GM23248 (cell line): ENCODE measurements at regions not wholly inside any gene's neighbourhood (a gene's known extent, or its start where the extent isn't known, plus 50 kb on each side); places are given as distances from the start of the nearest gene placed in this dataset.

Experiments used
- DNase-seq: peaks from one replicate; pipeline ENCODE4 v3.0.0-alpha.2; 2015
- H2AFZ ChIP-seq: fragments of 200-600 bp; sonication (generic); 2 replicates; pipeline ENCODE4 v1.6.1; 2016; ENCODE audit warnings: antibody characterized with exemption
- H3F3A ChIP-seq: fragments of 200-600 bp; sonication (generic); 2 replicates; pipeline ENCODE4 v1.6.1; 2016; ENCODE audit warnings: mild to moderate bottlenecking, antibody characterized with exemption, mixed run types; ENCODE audit not compliant: insufficient read depth
- H3K27ac ChIP-seq: fragments of 200-600 bp; sonication (generic); 2 replicates; pipeline ENCODE4 v1.5.1; 2016; ENCODE audit warnings: mild to moderate bottlenecking
- H3K27me3 ChIP-seq: fragments of 200-600 bp; sonication (generic); replicated peaks from 2 replicates; pipeline ENCODE4 v1.6.1; 2016; ENCODE audit warnings: mild to moderate bottlenecking; ENCODE audit not compliant: insufficient read depth
- H3K36me3 ChIP-seq: fragments of 200-600 bp; sonication (generic); 2 replicates; pipeline ENCODE4 v1.6.1; 2016; ENCODE audit warnings: low read depth, mild to moderate bottlenecking
- H3K4me1 ChIP-seq: fragments of 200-600 bp; sonication (generic); 2 replicates; pipeline ENCODE4 v1.6.1; 2016; ENCODE audit warnings: mild to moderate bottlenecking; ENCODE audit not compliant: insufficient read depth
- H3K4me2 ChIP-seq: fragments of 200-600 bp; sonication (generic); one replicate; pipeline ENCODE4 v1.6.1; 2016; ENCODE audit warnings: mild to moderate bottlenecking; ENCODE audit not compliant: unreplicated experiment
- H3K4me3 ChIP-seq: fragments of 200-600 bp; sonication (generic); 2 replicates; pipeline ENCODE4 v1.5.1; 2016; ENCODE audit warnings: mild to moderate bottlenecking
- H3K79me2 ChIP-seq: fragments of 200-600 bp; sonication (generic); 2 replicates; pipeline ENCODE4 v1.6.1; 2016; ENCODE audit warnings: mild to moderate bottlenecking; ENCODE audit not compliant: insufficient read depth
- H3K9ac ChIP-seq: fragments of 200-600 bp; sonication (generic); 2 replicates; pipeline ENCODE4 v1.6.1; 2016; ENCODE audit warnings: mild to moderate bottlenecking
- H3K9me2 ChIP-seq: fragments of 200-600 bp; sonication (generic); 2 replicates; pipeline ENCODE4 v1.6.1; 2016; ENCODE audit warnings: mixed run types, mild to moderate bottlenecking, moderate library complexity; ENCODE audit not compliant: insufficient read depth
- H3K9me3 ChIP-seq: fragments of 200-600 bp; sonication (generic); one replicate; pipeline ENCODE4 v1.6.1; 2017; ENCODE audit warnings: low read depth
- H4K20me1 ChIP-seq: fragments of 200-600 bp; sonication (generic); 2 replicates; pipeline ENCODE4 v1.6.0; 2016; ENCODE audit not compliant: insufficient read depth
- EZH2 ChIP-seq: fragments of 200-600 bp; sonication (generic); IDR thresholded peaks from 2 replicates; pipeline ENCODE4 v1.6.1; 2018; ENCODE audit warnings: antibody characterized with exemption, mild to moderate bottlenecking; ENCODE audit not compliant: insufficient read depth, poor library complexity, severe bottlenecking
- EZH2phosphoT487 ChIP-seq: fragments of 200-600 bp; sonication (generic); IDR thresholded peaks from 2 replicates; pipeline ENCODE4 v1.6.1; 2018; ENCODE audit warnings: antibody characterized with exemption, moderate library complexity, mild to moderate bottlenecking, low read depth; ENCODE audit not compliant: insufficient read depth
- WGBS, 2 experiments: methylation state at CpG; one replicate each; pipeline ENCODE4 v1.1.6; 2015 to 2017; ENCODE audit warnings: low lambda C conversion rate in 2 of 2, low coverage in 1 of 2; ENCODE audit errors: missing lambda C conversion rate in 2 of 2; 5-methylcytosine and 5-hydroxymethylcytosine counted together
- in situ Hi-C: fragments of 300-500 bp; cut with MboI; formaldehyde crosslinking; loops from 2 replicates; pipeline ENCODE4 v1.15.0; 2020

DNA sequence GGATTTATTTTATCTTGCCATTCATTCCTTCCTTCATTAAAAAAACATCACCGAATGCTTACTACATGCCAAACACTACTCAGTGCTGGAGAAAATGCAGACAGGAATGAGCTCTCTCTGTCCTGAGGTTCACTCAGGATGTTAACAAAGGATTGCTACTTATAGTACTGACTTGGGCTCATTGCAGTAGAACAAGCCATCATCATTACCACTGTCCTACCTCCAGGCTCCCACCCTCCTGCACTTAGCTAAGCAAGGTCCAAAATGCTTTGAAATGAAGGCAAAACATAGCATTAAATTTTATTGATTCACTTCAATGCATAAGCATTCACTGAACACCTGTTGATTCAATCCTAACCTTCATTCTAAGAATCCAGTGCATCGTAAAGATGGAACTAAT lies 159.8 kb upstream of the RADX start:
- no peak overlapping the region for H3K27ac ChIP-seq
- no peaks in the 10 kb centered on the region for H3K79me2 ChIP-seq
- no peak overlapping the region for H3K4me2 ChIP-seq
- no peaks in the 10 kb centered on the region for H3K9me3 ChIP-seq
- H4K20me1 ChIP-seq: no peaks in the 10 kb centered on the region
- H3F3A ChIP-seq: no peaks in the 10 kb centered on the region
- no peak overlapping the region for H2AFZ ChIP-seq
- in situ Hi-C loops: no loop called here
- no peak for TF ChIP-seq EZH2
- TF ChIP-seq EZH2phosphoT487: no peak
- no peak overlapping the region for H3K9ac ChIP-seq
- DNase-seq: no peak
- no peak overlapping the region for H3K4me3 ChIP-seq
- H3K36me3 ChIP-seq: no peaks in the 10 kb centered on the region
- 22 to 36% methylated on average over 2 of the region's 2 CpGs for WGBS, 2 experiments
- H3K27me3 ChIP-seq: no peaks in the 10 kb centered on the region
- H3K4me1 ChIP-seq: no peaks in the 10 kb centered on the region
- H3K9me2 ChIP-seq: no peaks in the 10 kb centered on the region

DNA sequence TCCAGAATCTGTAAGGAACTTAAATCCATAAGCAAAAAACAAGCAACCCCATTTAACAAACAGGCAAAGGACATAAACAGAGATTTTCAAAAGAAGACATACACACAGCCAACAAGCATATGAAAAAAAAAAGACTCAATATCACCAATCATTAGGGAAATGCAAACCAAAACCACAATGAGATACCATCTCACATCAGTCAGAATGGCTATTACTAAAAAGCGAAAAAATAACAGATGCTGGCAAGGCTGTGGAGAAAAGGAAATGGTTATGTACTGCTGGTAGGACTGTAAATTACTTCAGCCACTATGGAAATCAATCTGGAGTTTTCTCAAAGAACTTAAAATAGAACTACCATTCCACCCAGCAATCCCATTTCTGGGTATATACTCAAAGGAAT lies 156.8 kb upstream of the RADX start:
- no peaks in the 10 kb centered on the region for H3F3A ChIP-seq
- H3K36me3 ChIP-seq: no peaks in the 10 kb centered on the region
- no peak overlapping the region for H2AFZ ChIP-seq
- no peaks in the 10 kb centered on the region for H3K27me3 ChIP-seq
- DNase-seq: no peak
- H3K79me2 ChIP-seq: no peaks in the 10 kb centered on the region
- 10 to 17% methylated on average over 1 of the region's 1 CpG for WGBS, 2 experiments
- in situ Hi-C loops: no loop called here
- no peaks in the 10 kb centered on the region for H3K9me3 ChIP-seq
- no peak overlapping the region for H3K4me2 ChIP-seq
- H3K27ac ChIP-seq: no peak overlapping the region
- H4K20me1 ChIP-seq: no peaks in the 10 kb centered on the region
- no peak overlapping the region for H3K9ac ChIP-seq
- TF ChIP-seq EZH2 (no peak), EZH2phosphoT487 (no peak)
- no peak overlapping the region for H3K4me3 ChIP-seq
- no peaks in the 10 kb centered on the region for H3K4me1 ChIP-seq
- H3K9me2 ChIP-seq: no peaks in the 10 kb centered on the region

DNA sequence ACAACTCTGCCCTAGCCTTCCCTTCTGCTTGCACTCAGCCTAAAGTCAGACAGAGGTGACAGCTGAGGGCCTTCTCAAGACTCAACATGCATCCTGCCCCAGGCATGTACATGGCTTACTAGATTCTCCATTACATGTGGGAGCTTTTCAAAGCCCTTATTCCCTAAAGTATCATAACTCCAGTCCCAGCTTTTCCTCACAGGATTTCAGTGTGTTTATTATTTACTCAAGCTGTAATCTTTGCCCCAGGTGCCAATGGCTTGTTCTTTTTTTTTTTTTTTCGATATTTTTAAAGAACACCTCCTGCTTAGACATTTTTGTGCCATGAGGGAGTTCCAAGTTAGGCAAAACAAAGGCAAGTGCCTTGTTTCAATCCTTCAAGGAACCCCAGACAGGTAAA lies 154.0 kb upstream of the RADX start:
- Histone ChIP-seq H3K4me3 (no peak overlapping the region), H3K36me3 (no peaks in the 10 kb centered on the region), H3K9me3 (no peaks in the 10 kb centered on the region), H4K20me1 (no peaks in the 10 kb centered on the region), H2AFZ (no peak overlapping the region), H3K79me2 (no peaks in the 10 kb centered on the region), H3K9me2 (no peaks in the 10 kb centered on the region), H3K27me3 (no peaks in the 10 kb centered on the region), H3F3A (no peaks in the 10 kb centered on the region), H3K9ac (no peak overlapping the region), H3K4me2 (no peak overlapping the region), H3K27ac (no peak overlapping the region), H3K4me1 (no peaks in the 10 kb centered on the region)
- in situ Hi-C loops: no loop called here
- TF ChIP-seq EZH2 (no peak), EZH2phosphoT487 (no peak)
- no peak for DNase-seq
- 0 to 5% methylated on average over 1 of the region's 1 CpG for WGBS, 2 experiments

DNA sequence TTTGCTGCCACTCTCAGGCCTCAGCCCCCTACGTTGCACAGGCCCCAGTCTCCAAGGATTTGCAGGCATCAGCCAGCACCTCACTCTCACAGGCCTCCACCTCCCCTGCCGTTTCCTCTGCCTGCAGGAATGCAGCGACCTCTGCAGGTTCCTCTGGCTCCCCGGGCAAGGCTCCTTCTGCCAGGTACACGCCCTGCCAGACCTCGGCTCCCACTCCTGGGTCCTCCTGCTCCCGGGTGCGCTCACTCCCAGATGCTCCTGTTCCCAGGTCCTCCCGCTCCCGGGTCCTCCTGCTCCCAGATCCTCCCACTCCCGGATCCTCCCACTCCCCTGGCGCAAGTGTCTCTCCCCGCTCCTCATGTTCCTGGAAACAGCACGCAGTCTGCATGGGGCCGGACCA lies 144.4 kb upstream of the RADX start:
- no peaks in the 10 kb centered on the region for H3K9me3 ChIP-seq
- in situ Hi-C loops: no loop called here
- no peaks in the 10 kb centered on the region for H3K4me1 ChIP-seq
- no peak overlapping the region for H3K4me2 ChIP-seq
- WGBS, 2 experiments: 28 to 36% methylated on average over 9 of the region's 15 CpGs
- no peak overlapping the region for H3K27ac ChIP-seq
- H3K36me3 ChIP-seq: no peaks in the 10 kb centered on the region
- TF ChIP-seq EZH2 (no peak), EZH2phosphoT487 (no peak)
- no peaks in the 10 kb centered on the region for H3F3A ChIP-seq
- no peak for DNase-seq
- H3K4me3 ChIP-seq: no peak overlapping the region
- H3K9me2 ChIP-seq: no peaks in the 10 kb centered on the region
- H4K20me1 ChIP-seq: no peaks in the 10 kb centered on the region
- no peaks in the 10 kb centered on the region for H3K79me2 ChIP-seq
- no peak overlapping the region for H3K9ac ChIP-seq
- no peaks in the 10 kb centered on the region for H3K27me3 ChIP-seq
- H2AFZ ChIP-seq: no peak overlapping the region

DNA sequence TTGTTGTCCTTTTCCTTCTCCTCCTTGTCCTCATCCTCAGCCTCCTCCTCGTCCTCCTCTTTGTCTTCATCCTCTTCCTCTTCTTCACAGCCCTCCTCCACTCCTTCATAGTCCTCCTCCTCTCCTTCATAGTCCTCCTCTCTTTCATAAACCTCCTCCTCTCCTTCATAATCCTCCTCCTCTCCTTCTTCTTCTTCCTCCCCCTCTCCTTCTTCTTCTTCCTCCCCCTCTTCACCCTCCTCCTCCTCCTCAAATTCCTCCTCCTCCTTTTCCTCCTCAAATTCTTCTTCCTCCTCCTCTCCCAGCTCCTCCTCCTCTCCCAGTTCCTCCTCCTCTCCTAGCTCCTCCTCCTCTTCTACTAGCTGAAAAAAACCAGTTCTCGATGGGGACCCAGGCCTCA lies 143.8 kb upstream of the RADX start:
- no peak overlapping the region for H3K27ac ChIP-seq
- 15 to 17% methylated on average over 1 to 2 of the region's 2 CpGs for WGBS, 2 experiments
- no peak overlapping the region for H3K4me2 ChIP-seq
- no peak for DNase-seq
- H4K20me1 ChIP-seq: no peaks in the 10 kb centered on the region
- no peaks in the 10 kb centered on the region for H3K4me1 ChIP-seq
- H3K4me3 ChIP-seq: no peak overlapping the region
- H3K36me3 ChIP-seq: no peaks in the 10 kb centered on the region
- no peaks in the 10 kb centered on the region for H3K9me2 ChIP-seq
- no peaks in the 10 kb centered on the region for H3K27me3 ChIP-seq
- H3K9ac ChIP-seq: no peak overlapping the region
- no peaks in the 10 kb centered on the region for H3K79me2 ChIP-seq
- TF ChIP-seq EZH2 (no peak), EZH2phosphoT487 (no peak)
- in situ Hi-C loops: no loop called here
- no peaks in the 10 kb centered on the region for H3F3A ChIP-seq
- H3K9me3 ChIP-seq: no peaks in the 10 kb centered on the region
- H2AFZ ChIP-seq: no peak overlapping the region
